GM19467 (cell line): ENCODE measurements at regions not wholly inside any gene's neighbourhood (a gene's known extent, or its start where the extent isn't known, plus 50 kb on each side); places are given as distances from the start of the nearest gene placed in this dataset.
"Not testable (repeated sequence)": the region's sequence is repeated elsewhere in the genome, so short reads cannot be mapped to it uniquely, and the experiment has no call there.

Experiments
- ATAC-seq: cut with Tn5 transposase; IDR thresholded peaks from one replicate; pipeline ENCODE4 v1.9.1; 2021; ENCODE audit warnings: mild to moderate bottlenecking, moderate library complexity; ENCODE audit not compliant: unreplicated experiment

DNA sequence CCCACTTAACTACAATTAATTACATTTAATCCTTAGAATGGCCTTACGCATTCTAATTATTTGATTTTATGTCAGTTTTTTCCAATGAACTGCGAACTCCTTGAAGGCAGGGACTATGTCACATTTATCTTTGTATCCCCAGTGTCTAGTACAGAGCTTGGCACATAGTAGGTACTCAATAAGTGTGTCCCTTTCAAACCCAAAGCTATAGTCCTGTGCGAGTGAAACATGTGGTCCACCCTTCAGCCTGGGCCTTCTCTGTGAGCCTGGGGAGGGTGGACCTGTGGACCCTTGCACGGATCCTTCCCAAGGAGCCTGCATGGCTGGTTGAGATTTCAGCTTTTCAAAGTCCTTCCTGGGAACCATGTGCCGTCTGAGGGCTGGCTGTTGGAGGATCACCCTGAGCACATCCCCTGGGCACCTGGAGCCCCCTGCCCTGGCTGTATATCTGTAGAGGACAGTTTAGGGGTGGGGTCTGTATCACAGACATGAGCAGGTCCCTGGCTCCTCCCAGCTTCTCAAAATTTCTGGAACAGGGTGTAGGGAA lies 103.1 kb downstream of the IER5 start:
- ATAC-seq, result no peak

- no peak for ATAC-seq
Measured at GRCh38 chr1:181192316-181192715, 103.8 kb downstream of the IER5 start.

GRCh38 chr1:181202986-181203555 lies 114.6 kb downstream of the IER5 start:
- no peak for ATAC-seq

DNA sequence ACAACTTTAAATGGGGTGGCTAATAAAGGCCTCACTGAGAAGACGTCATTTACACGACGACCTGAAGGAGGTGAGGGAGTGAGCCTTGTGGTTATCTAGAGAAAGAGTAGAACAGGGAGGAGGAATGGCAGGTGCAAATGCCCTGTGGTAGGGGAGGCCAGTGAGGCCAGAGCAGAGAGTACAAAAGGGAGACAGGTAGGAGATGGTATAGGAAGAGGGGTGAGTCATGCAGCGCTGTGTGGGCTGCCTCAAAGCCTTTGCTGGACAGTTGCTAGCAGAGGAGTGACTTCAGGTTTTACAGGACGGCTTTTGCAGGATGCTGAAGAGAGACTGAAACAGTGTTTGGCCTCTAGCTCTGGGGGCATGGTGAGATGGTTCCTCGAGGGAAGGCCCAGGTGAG lies 116.0 kb downstream of the IER5 start:
- no peak for ATAC-seq

- no peak for ATAC-seq
Measured at GRCh38 chr1:181205901-181206300, 117.4 kb downstream of the IER5 start.

DNA sequence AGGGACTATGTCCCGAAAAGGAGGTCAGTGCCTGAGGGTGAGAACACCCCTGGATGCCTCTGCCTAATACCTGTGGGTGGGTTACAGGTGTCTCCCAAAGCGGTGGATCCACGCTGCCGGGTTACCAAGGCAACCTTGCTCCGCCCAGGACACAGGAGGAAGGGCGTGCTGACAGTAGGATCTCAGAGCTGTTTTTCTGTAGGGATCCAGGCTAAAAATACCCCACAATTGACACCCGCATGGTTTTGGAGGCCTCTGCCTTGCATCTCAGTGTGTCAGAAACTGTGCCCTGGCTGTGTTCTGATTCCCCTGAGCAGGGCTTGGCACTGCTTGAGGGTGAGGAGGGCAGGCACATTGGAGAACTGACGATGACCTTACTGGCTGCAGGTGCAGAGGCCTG lies 118.0 kb downstream of the IER5 start:
- ATAC-seq, result no peak

DNA sequence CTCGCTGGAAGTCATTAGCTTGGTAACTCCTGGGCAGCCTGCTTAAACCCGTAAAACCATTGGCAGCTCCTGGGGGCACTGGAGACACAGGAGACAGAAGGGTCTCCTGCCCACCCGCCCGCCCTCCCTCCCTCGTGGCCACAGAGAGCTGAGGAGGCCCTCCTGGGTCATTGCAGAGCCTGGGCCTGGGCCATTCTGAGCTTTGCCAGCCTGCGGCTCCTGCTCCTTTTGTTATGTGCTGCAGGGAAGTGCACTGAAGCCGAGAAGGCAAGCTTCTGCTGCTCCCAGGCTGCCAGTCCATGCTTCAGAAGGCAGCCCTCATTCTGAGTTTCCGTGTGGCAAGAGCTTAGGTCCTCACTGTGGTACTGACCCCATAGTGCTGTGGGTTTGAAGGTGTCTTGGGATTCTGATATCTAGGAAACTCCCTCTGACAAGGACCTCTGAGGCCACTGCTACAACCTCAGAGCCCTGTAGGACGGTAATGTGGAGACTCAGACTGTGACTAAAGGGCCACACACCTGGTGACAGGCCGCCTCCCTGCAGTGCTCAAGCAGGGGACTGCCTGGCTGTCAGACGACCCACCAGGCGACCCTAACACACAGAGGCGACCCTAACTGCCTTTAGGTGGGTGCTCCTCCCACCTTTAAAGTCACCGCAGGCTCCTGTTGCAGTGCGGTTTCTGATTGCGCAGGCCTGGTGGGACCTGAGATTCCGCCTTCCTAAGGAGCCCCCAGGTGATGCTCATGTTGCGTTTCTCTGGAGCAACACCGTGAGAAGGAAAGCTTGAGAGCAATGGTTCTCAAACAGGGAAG lies 118.7 kb downstream of the IER5 start:
- ATAC-seq, result no peak

DNA sequence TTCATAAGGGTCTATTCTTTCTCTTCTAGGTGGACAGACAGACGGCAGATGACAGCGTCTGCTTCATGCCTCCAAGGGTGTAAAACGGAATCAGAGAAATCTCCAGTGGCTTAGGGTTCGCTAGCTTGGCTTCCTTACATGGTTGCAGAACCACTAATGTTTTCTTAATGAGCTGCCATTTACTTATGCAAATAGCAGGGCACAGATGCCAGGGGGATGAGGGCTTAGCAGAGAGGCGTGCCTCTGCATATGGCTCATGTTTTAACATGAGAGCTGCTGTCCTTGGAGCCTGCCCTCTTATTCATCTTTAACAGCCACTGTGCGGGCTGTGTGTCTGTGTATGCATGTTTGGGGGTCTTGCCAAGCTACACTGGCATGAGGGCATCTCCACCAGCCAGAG lies 119.6 kb downstream of the IER5 start:
- ATAC-seq, result no peak

GRCh38 chr1:181208967-181209366 lies 120.5 kb downstream of the IER5 start:
- ATAC-seq, result no peak

- no peak for ATAC-seq
Measured at GRCh38 chr1:181213056-181213455, 124.6 kb downstream of the IER5 start.

DNA sequence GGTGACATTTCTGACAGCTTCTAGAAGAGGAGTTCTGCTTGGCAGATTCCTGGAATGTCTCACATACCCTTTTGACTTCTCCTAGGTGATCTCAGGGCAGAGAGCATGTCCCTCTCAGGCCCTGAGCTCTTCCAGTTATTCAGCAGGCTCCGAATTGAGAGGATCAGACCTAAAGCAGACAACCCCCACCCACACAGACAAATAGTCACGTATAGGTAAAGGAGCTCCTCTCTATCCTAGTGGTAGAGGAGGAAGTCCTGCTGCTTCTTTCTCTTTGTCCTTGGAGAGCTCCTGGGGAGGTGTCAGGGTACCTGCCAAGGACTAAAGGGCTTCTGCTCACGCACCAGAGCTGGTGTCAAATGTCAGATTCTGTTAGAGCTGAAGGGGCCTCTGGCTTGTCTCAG lies 128.1 kb downstream of the IER5 start:
- ATAC-seq, result no peak

DNA sequence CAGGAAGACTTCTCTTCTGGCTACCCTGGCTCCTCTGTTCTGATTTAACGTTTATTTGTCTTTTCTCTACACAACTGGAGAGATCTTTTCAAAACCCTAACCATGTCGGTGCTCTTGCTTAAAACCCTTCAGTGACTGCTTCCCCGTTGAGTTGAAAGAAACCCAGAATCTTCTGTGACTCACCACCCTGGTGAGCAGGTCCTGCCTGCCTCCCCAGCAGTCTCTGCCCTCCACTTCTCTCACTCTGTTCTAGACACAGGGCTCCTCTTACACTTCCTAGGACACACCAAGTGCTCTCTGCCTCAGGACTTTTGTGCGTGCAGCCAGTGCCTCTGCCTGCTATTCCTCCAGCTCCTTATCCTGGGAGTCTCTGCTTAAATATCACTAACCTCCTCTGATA lies 131.4 kb downstream of the IER5 start:
- no peak for ATAC-seq

DNA sequence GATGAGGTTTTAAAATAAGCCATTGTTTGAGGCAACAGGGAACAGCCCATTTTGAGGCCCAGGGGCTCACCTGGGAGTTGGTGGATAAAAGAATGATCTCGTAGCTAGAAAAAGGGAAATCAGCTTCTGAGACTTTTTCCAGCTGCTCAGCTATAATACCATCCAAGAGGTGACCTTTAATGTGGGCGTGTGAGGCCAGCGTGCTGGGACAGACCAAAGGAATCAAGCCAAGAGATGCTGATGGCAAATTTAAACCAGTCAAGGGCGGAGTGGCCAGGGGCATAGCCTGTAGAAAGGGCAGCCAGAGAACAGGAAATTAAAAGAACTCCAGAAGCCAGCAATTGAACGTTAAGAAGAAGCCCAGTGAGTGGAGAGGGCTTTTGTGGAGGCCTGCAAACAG lies 132.6 kb downstream of the IER5 start:
- ATAC-seq, result no peak

- no peak for ATAC-seq
Measured at GRCh38 chr1:181222972-181223505, 134.5 kb downstream of the IER5 start.

GRCh38 chr1:181226728-181227127 lies 138.2 kb downstream of the IER5 start:
- ATAC-seq, result not testable (repeated sequence)

DNA sequence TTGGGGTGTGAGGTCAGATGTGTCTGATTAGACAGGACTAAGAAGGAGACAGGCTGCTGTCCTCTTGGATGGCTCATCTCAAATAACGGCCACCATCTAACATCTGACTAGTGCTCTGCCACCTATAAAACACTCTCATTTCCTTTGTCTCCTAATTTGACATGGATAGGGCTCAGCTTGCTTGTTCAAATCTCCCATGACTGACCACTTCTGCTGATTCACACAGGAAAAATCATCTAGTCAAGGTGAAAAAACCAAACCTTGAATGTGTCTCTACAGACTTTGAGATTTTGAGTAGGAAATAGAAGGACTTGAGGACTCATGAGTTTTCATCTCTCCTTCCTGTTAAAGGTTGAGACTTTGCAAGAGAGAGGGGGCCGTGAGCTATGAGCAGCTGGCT lies 150.6 kb downstream of the IER5 start:
- ATAC-seq, result no peak

GRCh38 chr1:181246320-181246719 lies 157.8 kb downstream of the IER5 start:
- ATAC-seq, result not testable (repeated sequence)

- ATAC-seq, result not testable (repeated sequence)
Measured at GRCh38 chr1:181248361-181248760, 159.9 kb downstream of the IER5 start.

GRCh38 chr1:181249186-181249585 lies 160.7 kb downstream of the IER5 start:
- ATAC-seq, result no peak

GRCh38 chr1:181250038-181250437 lies 161.5 kb downstream of the IER5 start:
- ATAC-seq, result no peak

DNA sequence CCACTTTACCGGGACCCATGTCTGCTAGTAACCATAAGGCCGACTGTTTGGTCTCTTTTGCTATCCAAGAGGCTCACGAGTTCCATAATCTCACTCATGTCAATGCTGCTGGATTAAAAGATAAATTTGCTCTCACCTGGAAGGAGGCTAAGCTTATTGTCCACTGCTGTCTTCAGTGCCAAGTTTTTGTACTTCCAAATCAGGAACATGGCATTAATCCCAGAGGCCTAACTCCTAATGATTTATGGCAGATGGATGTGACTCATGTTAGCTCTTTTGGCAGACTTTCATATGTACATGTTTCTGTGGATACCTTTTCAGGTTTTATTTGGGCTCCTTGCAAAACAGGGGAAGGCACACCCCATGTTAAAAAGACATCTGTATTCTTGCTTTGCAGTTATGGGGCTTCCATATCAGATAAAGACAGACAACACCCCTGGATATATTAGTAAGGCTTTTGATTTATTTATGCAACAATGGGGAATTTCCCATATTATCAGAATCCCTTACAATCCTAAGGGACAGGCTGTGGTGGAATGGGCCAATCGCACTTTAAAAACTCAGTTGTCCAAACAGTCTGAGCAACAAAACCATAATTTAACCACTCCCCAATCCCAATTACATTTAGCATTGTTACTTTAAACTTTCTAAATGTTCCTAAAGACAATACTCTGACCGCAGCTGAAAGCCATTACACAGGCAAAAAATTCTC lies 162.7 kb downstream of the IER5 start:
- no peak for ATAC-seq

GRCh38 chr1:181251713-181252075 lies 163.2 kb downstream of the IER5 start:
- no peak for ATAC-seq
